ENCODE measurements at regions not wholly inside any gene's neighbourhood (a gene's known extent, or its start where the extent isn't known, plus 50 kb on each side); places are given as distances from the start of the nearest gene placed in this dataset.
A peak's percentile ranks its signal among the peaks of the same experiment; 100 is the strongest.

GRCh38 chr21:35410123-35410522 lies 361.0 kb upstream of the RUNX1 start:
- Mint-ChIP-seq H3K4me1 (peaks cover under 1% of the 10 kb centered on the region), H3K36me3 (no peaks in the 10 kb centered on the region), H3K27me3 (peaks cover 3% of the 10 kb centered on the region), H3K9me3 (no peaks in the 10 kb centered on the region), H3K27ac (no peak overlapping the region), H3K4me3 (no peak overlapping the region)

- H3K27ac Mint-ChIP-seq, result no peak overlapping the region
- H3K4me3 Mint-ChIP-seq, result no peak overlapping the region
Observed at GRCh38 chr21:35408401-35408800, 359.3 kb upstream of the RUNX1 start.

GRCh38 chr21:35406635-35407034 lies 357.5 kb upstream of the RUNX1 start:
- H3K27me3 Mint-ChIP-seq, result no peaks in the 10 kb centered on the region
- H3K4me1 Mint-ChIP-seq, result peaks cover 9% of the 10 kb centered on the region
- no peaks in the 10 kb centered on the region for H3K9me3 Mint-ChIP-seq
- H3K36me3 Mint-ChIP-seq, result no peaks in the 10 kb centered on the region
- no peak overlapping the region for H3K27ac Mint-ChIP-seq
- no peak overlapping the region for H3K4me3 Mint-ChIP-seq

More at GRCh38 chr21:35408401-35408800, 359.3 kb upstream of the RUNX1 start:
- Mint-ChIP-seq H3K36me3 (no peaks in the 10 kb centered on the region), H3K9me3 (no peaks in the 10 kb centered on the region), H3K4me1 (peaks cover 9% of the 10 kb centered on the region), H3K27me3 (no peaks in the 10 kb centered on the region)

GRCh38 chr21:35405981-35406380 lies 356.9 kb upstream of the RUNX1 start:
- Mint-ChIP-seq H3K36me3 (no peaks in the 10 kb centered on the region), H3K27me3 (no peaks in the 10 kb centered on the region), H3K4me1 (peaks cover 9% of the 10 kb centered on the region), H3K27ac (no peak overlapping the region), H3K4me3 (no peak overlapping the region), H3K9me3 (no peaks in the 10 kb centered on the region)

- no peaks in the 10 kb centered on the region for H3K9me3 Mint-ChIP-seq
- peaks cover 20% of the 10 kb centered on the region for H3K4me1 Mint-ChIP-seq
- no peak overlapping the region for H3K4me3 Mint-ChIP-seq
- H3K27me3 Mint-ChIP-seq, result no peaks in the 10 kb centered on the region
- no peaks in the 10 kb centered on the region for H3K36me3 Mint-ChIP-seq
- H3K27ac Mint-ChIP-seq, result peak overlapping the region; percentile 48
Observed at GRCh38 chr21:35404247-35404646, 355.1 kb upstream of the RUNX1 start.

GRCh38 chr21:35402061-35402460 lies 353.0 kb upstream of the RUNX1 start:
- Mint-ChIP-seq H3K36me3 (no peaks in the 10 kb centered on the region), H3K27ac (no peak overlapping the region), H3K4me3 (no peak overlapping the region), H3K9me3 (no peaks in the 10 kb centered on the region), H3K27me3 (no peaks in the 10 kb centered on the region), H3K4me1 (peaks cover 30% of the 10 kb centered on the region)

- no peak overlapping the region for H3K4me3 Mint-ChIP-seq
- H3K9me3 Mint-ChIP-seq, result no peaks in the 10 kb centered on the region
- H3K36me3 Mint-ChIP-seq, result no peaks in the 10 kb centered on the region
- peaks cover 30% of the 10 kb centered on the region for H3K4me1 Mint-ChIP-seq
- no peaks in the 10 kb centered on the region for H3K27me3 Mint-ChIP-seq
- H3K27ac Mint-ChIP-seq, result peak overlapping the region; percentile 52
Observed at GRCh38 chr21:35401476-35401875, 352.4 kb upstream of the RUNX1 start.

GRCh38 chr21:35400233-35400939 lies 351.3 kb upstream of the RUNX1 start:
- H3K27me3 Mint-ChIP-seq, result no peaks in the 10 kb centered on the region
- H3K9me3 Mint-ChIP-seq, result no peaks in the 10 kb centered on the region
- peaks cover 30% of the 10 kb centered on the region for H3K4me1 Mint-ChIP-seq
- no peak overlapping the region for H3K4me3 Mint-ChIP-seq
- no peaks in the 10 kb centered on the region for H3K36me3 Mint-ChIP-seq
- peak overlapping the region; percentile 27 for H3K27ac Mint-ChIP-seq

- no peaks in the 10 kb centered on the region for H3K36me3 Mint-ChIP-seq
- no peaks in the 10 kb centered on the region for H3K9me3 Mint-ChIP-seq
- no peaks in the 10 kb centered on the region for H3K27me3 Mint-ChIP-seq
- H3K4me3 Mint-ChIP-seq, result no peak overlapping the region
- H3K4me1 Mint-ChIP-seq, result peaks cover 26% of the 10 kb centered on the region
- H3K27ac Mint-ChIP-seq, result no peak overlapping the region
Observed at GRCh38 chr21:35399706-35400105, 350.6 kb upstream of the RUNX1 start.

- H3K9me3 Mint-ChIP-seq, result no peaks in the 10 kb centered on the region
- H3K4me3 Mint-ChIP-seq, result peak overlapping the region; percentile 31
- H3K27ac Mint-ChIP-seq, result peak overlapping the region; percentile 10
- H3K36me3 Mint-ChIP-seq, result no peaks in the 10 kb centered on the region
- peaks cover 22% of the 10 kb centered on the region for H3K4me1 Mint-ChIP-seq
- H3K27me3 Mint-ChIP-seq, result no peaks in the 10 kb centered on the region
Observed at GRCh38 chr21:35399002-35399530, 350.0 kb upstream of the RUNX1 start.

- Mint-ChIP-seq H3K4me3 (no peak overlapping the region), H3K27ac (no peak overlapping the region), H3K36me3 (no peaks in the 10 kb centered on the region), H3K9me3 (no peaks in the 10 kb centered on the region), H3K27me3 (no peaks in the 10 kb centered on the region), H3K4me1 (peaks cover 22% of the 10 kb centered on the region)
Observed at GRCh38 chr21:35398346-35398982, 349.4 kb upstream of the RUNX1 start.

- Mint-ChIP-seq H3K36me3 (no peaks in the 10 kb centered on the region), H3K9me3 (no peaks in the 10 kb centered on the region), H3K4me3 (no peak overlapping the region), H3K4me1 (peaks cover 22% of the 10 kb centered on the region), H3K27ac (no peak overlapping the region), H3K27me3 (no peaks in the 10 kb centered on the region)
Observed at GRCh38 chr21:35397781-35398180, 348.7 kb upstream of the RUNX1 start.

GRCh38 chr21:35396655-35397054 lies 347.6 kb upstream of the RUNX1 start:
- no peaks in the 10 kb centered on the region for H3K27me3 Mint-ChIP-seq
- H3K4me1 Mint-ChIP-seq, result peaks cover 22% of the 10 kb centered on the region
- no peak overlapping the region for H3K27ac Mint-ChIP-seq

GRCh38 chr21:35395728-35396127 lies 346.6 kb upstream of the RUNX1 start:
- Mint-ChIP-seq H3K36me3 (no peaks in the 10 kb centered on the region), H3K4me1 (peaks cover 22% of the 10 kb centered on the region), H3K4me3 (no peak overlapping the region), H3K27ac (no peak overlapping the region), H3K9me3 (no peaks in the 10 kb centered on the region), H3K27me3 (no peaks in the 10 kb centered on the region)

More at GRCh38 chr21:35396655-35397054, 347.6 kb upstream of the RUNX1 start:
- no peaks in the 10 kb centered on the region for H3K36me3 Mint-ChIP-seq
- no peak overlapping the region for H3K4me3 Mint-ChIP-seq
- no peaks in the 10 kb centered on the region for H3K9me3 Mint-ChIP-seq

- Mint-ChIP-seq H3K4me3 (no peak overlapping the region), H3K9me3 (no peaks in the 10 kb centered on the region), H3K27me3 (no peaks in the 10 kb centered on the region), H3K4me1 (peaks cover 13% of the 10 kb centered on the region), H3K27ac (no peak overlapping the region), H3K36me3 (no peaks in the 10 kb centered on the region)
Observed at GRCh38 chr21:35394634-35395369, 345.7 kb upstream of the RUNX1 start.

GRCh38 chr21:35394049-35394448 lies 344.9 kb upstream of the RUNX1 start:
- no peaks in the 10 kb centered on the region for H3K27me3 Mint-ChIP-seq
- no peak overlapping the region for H3K4me3 Mint-ChIP-seq
- H3K36me3 Mint-ChIP-seq, result no peaks in the 10 kb centered on the region
- H3K27ac Mint-ChIP-seq, result no peak overlapping the region
- peaks cover 8% of the 10 kb centered on the region for H3K4me1 Mint-ChIP-seq
- no peaks in the 10 kb centered on the region for H3K9me3 Mint-ChIP-seq

All from activated naive CD4-positive, alpha-beta T cell treated with anti-CD3 and anti-CD28 coated beads, Interleukin-2, amount 50 U/mL, for 24 hours (primary cell).